ENCODE measurements at regions not wholly inside any gene's neighbourhood (a gene's known extent, or its start where the extent isn't known, plus 50 kb on each side); places are given as distances from the start of the nearest gene placed in this dataset.

GRCh38 chr1:191912517-191912916 lies 245.7 kb upstream of the RGS18 start:
- no peak for DNase-seq

- DNase-seq = no peak
These were observed 244.8 kb upstream of the RGS18 start for GRCh38 chr1:191913260-191913977.

- no peak for DNase-seq
These were observed 228.9 kb upstream of the RGS18 start for GRCh38 chr1:191929383-191929782.

GRCh38 chr1:191943684-191944083 lies 214.6 kb upstream of the RGS18 start:
- no peak for DNase-seq

GRCh38 chr1:191953526-191953925 lies 204.7 kb upstream of the RGS18 start:
- DNase-seq = no peak

- no peak for DNase-seq
These were observed 198.4 kb upstream of the RGS18 start for GRCh38 chr1:191959856-191960255.

- DNase-seq = no peak
These were observed 195.0 kb upstream of the RGS18 start for GRCh38 chr1:191963286-191963685.

- DNase-seq = no peak
These were observed 194.3 kb upstream of the RGS18 start for GRCh38 chr1:191963781-191964455.

GRCh38 chr1:191969290-191969689 lies 189.0 kb upstream of the RGS18 start:
- DNase-seq = no peak

GRCh38 chr1:191970116-191970515 lies 188.1 kb upstream of the RGS18 start:
- no peak for DNase-seq

- no peak for DNase-seq
These were observed 186.8 kb upstream of the RGS18 start for GRCh38 chr1:191971447-191971846.

- no peak for DNase-seq
These were observed 184.3 kb upstream of the RGS18 start for GRCh38 chr1:191974004-191974403.

GRCh38 chr1:191977874-191978506 lies 180.3 kb upstream of the RGS18 start:
- DNase-seq = no peak

GRCh38 chr1:191984856-191985255 lies 173.4 kb upstream of the RGS18 start:
- no peak for DNase-seq

- no peak for DNase-seq
These were observed 166.1 kb upstream of the RGS18 start for GRCh38 chr1:191992118-191992517.

- DNase-seq = no peak
These were observed 164.7 kb upstream of the RGS18 start for GRCh38 chr1:191993549-191993948.

- DNase-seq = no peak
These were observed 156.2 kb upstream of the RGS18 start for GRCh38 chr1:192002063-192002462.

- DNase-seq = no peak
These were observed 154.8 kb upstream of the RGS18 start for GRCh38 chr1:192003295-192004077.

GRCh38 chr1:192005976-192006375 lies 152.3 kb upstream of the RGS18 start:
- no peak for DNase-seq

- DNase-seq = no peak
These were observed 149.9 kb upstream of the RGS18 start for GRCh38 chr1:192008281-192008825.

- no peak for DNase-seq
These were observed 147.9 kb upstream of the RGS18 start for GRCh38 chr1:192010406-192010805.

- no peak for DNase-seq
These were observed 146.7 kb upstream of the RGS18 start for GRCh38 chr1:192011525-192011924.

GRCh38 chr1:192022827-192023226 lies 135.4 kb upstream of the RGS18 start:
- DNase-seq = no peak
